Stimulated activated naive CD8-positive, alpha-beta T cell treated with anti-CD3 and anti-CD28 coated beads, Interleukin-15, Interleukin-2, amounts not matched to agents 100 ng/mL and 50 ng/mL, for 24 hours (primary cell): ENCODE measurements at regions not wholly inside any gene's neighbourhood (a gene's known extent, or its start where the extent isn't known, plus 50 kb on each side); places are given as distances from the start of the nearest gene placed in this dataset.

ENCODE experiments used
- H3K27ac Mint-ChIP-seq: one replicate; pipeline ENCODE4 v1.8.0; 2021; ENCODE audit warnings: mild to moderate bottlenecking, mixed read lengths
- H3K27me3 Mint-ChIP-seq: one replicate; pipeline ENCODE4 v1.8.0; 2021; ENCODE audit warnings: mixed read lengths
- H3K36me3 Mint-ChIP-seq: one replicate; pipeline ENCODE4 v1.8.0; 2021; ENCODE audit warnings: low read depth, mixed read lengths
- H3K4me1 Mint-ChIP-seq: one replicate; pipeline ENCODE4 v1.8.0; 2021; ENCODE audit warnings: low read depth, mixed read lengths
- H3K4me3 Mint-ChIP-seq: one replicate; pipeline ENCODE4 v1.8.0; 2021; ENCODE audit warnings: mild to moderate bottlenecking, mixed read lengths
- H3K9me3 Mint-ChIP-seq: one replicate; pipeline ENCODE4 v1.8.0; 2021; ENCODE audit warnings: mixed read lengths

GRCh38 chr22:19574247-19574646 lies 50.0 kb upstream of the CLDN5 start:
- H3K4me1 Mint-ChIP-seq, result peaks cover 35% of the 10 kb centered on the region
- no peaks in the 10 kb centered on the region for H3K9me3 Mint-ChIP-seq
- no peak overlapping the region for H3K4me3 Mint-ChIP-seq
- no peaks in the 10 kb centered on the region for H3K27me3 Mint-ChIP-seq
- peak overlapping the region; percentile 18 for H3K27ac Mint-ChIP-seq
- no peaks in the 10 kb centered on the region for H3K36me3 Mint-ChIP-seq

GRCh38 chr22:19576460-19577421 lies 52.5 kb upstream of the CLDN5 start:
- peaks cover 50% of the 10 kb centered on the region for H3K4me1 Mint-ChIP-seq
- H3K4me3 Mint-ChIP-seq, result peak overlapping the region; percentile 59
- no peaks in the 10 kb centered on the region for H3K27me3 Mint-ChIP-seq
- no peaks in the 10 kb centered on the region for H3K9me3 Mint-ChIP-seq
- H3K27ac Mint-ChIP-seq, result peak overlapping the region; percentile 69
- no peaks in the 10 kb centered on the region for H3K36me3 Mint-ChIP-seq

- no peaks in the 10 kb centered on the region for H3K27me3 Mint-ChIP-seq
- H3K36me3 Mint-ChIP-seq, result no peaks in the 10 kb centered on the region
- no peaks in the 10 kb centered on the region for H3K9me3 Mint-ChIP-seq
- peaks cover 50% of the 10 kb centered on the region for H3K4me1 Mint-ChIP-seq
- peak overlapping the region; percentile 59 for H3K4me3 Mint-ChIP-seq
- H3K27ac Mint-ChIP-seq, result peak overlapping the region; percentile 69
These were observed 53.3 kb upstream of the CLDN5 start for GRCh38 chr22:19577422-19577966.

GRCh38 chr22:19578180-19579004 lies 54.2 kb upstream of the CLDN5 start:
- no peaks in the 10 kb centered on the region for H3K9me3 Mint-ChIP-seq
- peak overlapping the region; percentile 90 for H3K27ac Mint-ChIP-seq
- H3K36me3 Mint-ChIP-seq, result no peaks in the 10 kb centered on the region
- no peaks in the 10 kb centered on the region for H3K27me3 Mint-ChIP-seq
- peaks cover 50% of the 10 kb centered on the region for H3K4me1 Mint-ChIP-seq
- no peak overlapping the region for H3K4me3 Mint-ChIP-seq

GRCh38 chr22:19579115-19579811 lies 55.1 kb upstream of the CLDN5 start:
- Mint-ChIP-seq H3K36me3 (no peaks in the 10 kb centered on the region), H3K9me3 (no peaks in the 10 kb centered on the region), H3K27ac (peak overlapping the region; percentile 90), H3K27me3 (no peaks in the 10 kb centered on the region), H3K4me1 (peaks cover 50% of the 10 kb centered on the region), H3K4me3 (peak overlapping the region; percentile 52)

GRCh38 chr22:19579880-19580279 lies 55.7 kb upstream of the CLDN5 start:
- H3K27ac Mint-ChIP-seq, result peak overlapping the region; percentile 90
- H3K4me3 Mint-ChIP-seq, result peak overlapping the region; percentile 21
- H3K4me1 Mint-ChIP-seq, result peaks cover 50% of the 10 kb centered on the region
- no peaks in the 10 kb centered on the region for H3K36me3 Mint-ChIP-seq
- no peaks in the 10 kb centered on the region for H3K27me3 Mint-ChIP-seq
- no peaks in the 10 kb centered on the region for H3K9me3 Mint-ChIP-seq

GRCh38 chr22:19580291-19580890 lies 56.2 kb upstream of the CLDN5 start:
- Mint-ChIP-seq H3K4me3 (no peak overlapping the region), H3K27me3 (no peaks in the 10 kb centered on the region), H3K9me3 (no peaks in the 10 kb centered on the region), H3K36me3 (no peaks in the 10 kb centered on the region), H3K27ac (peak overlapping the region; percentile 90), H3K4me1 (peaks cover 50% of the 10 kb centered on the region)

GRCh38 chr22:19582033-19582693 lies 58.0 kb upstream of the CLDN5 start:
- Mint-ChIP-seq H3K36me3 (no peaks in the 10 kb centered on the region), H3K27me3 (no peaks in the 10 kb centered on the region), H3K4me1 (peaks cover 36% of the 10 kb centered on the region), H3K4me3 (no peak overlapping the region), H3K9me3 (no peaks in the 10 kb centered on the region), H3K27ac (no peak overlapping the region)

GRCh38 chr22:19586922-19587684 lies 62.9 kb upstream of the CLDN5 start:
- H3K27ac Mint-ChIP-seq, result no peak overlapping the region
- no peaks in the 10 kb centered on the region for H3K36me3 Mint-ChIP-seq
- H3K4me1 Mint-ChIP-seq, result no peaks in the 10 kb centered on the region
- H3K4me3 Mint-ChIP-seq, result no peak overlapping the region
- H3K9me3 Mint-ChIP-seq, result no peaks in the 10 kb centered on the region
- no peaks in the 10 kb centered on the region for H3K27me3 Mint-ChIP-seq

GRCh38 chr22:19590696-19591095 lies 66.5 kb upstream of the CLDN5 start:
- Mint-ChIP-seq H3K27me3 (no peaks in the 10 kb centered on the region), H3K36me3 (no peaks in the 10 kb centered on the region), H3K27ac (no peak overlapping the region), H3K4me3 (no peak overlapping the region), H3K9me3 (no peaks in the 10 kb centered on the region), H3K4me1 (no peaks in the 10 kb centered on the region)

GRCh38 chr22:19591568-19591967 lies 67.4 kb upstream of the CLDN5 start:
- H3K36me3 Mint-ChIP-seq, result no peaks in the 10 kb centered on the region
- no peaks in the 10 kb centered on the region for H3K4me1 Mint-ChIP-seq
- H3K4me3 Mint-ChIP-seq, result no peak overlapping the region
- no peak overlapping the region for H3K27ac Mint-ChIP-seq
- no peaks in the 10 kb centered on the region for H3K27me3 Mint-ChIP-seq
- H3K9me3 Mint-ChIP-seq, result no peaks in the 10 kb centered on the region

GRCh38 chr22:19592464-19592863 lies 68.3 kb upstream of the CLDN5 start:
- Mint-ChIP-seq H3K27me3 (no peaks in the 10 kb centered on the region), H3K27ac (no peak overlapping the region), H3K4me1 (peaks cover 7% of the 10 kb centered on the region), H3K9me3 (no peaks in the 10 kb centered on the region), H3K4me3 (no peak overlapping the region), H3K36me3 (no peaks in the 10 kb centered on the region)

- Mint-ChIP-seq H3K9me3 (no peaks in the 10 kb centered on the region), H3K4me3 (no peak overlapping the region), H3K27me3 (no peaks in the 10 kb centered on the region), H3K27ac (no peak overlapping the region), H3K4me1 (peaks cover 23% of the 10 kb centered on the region), H3K36me3 (no peaks in the 10 kb centered on the region)
These were observed 69.9 kb upstream of the CLDN5 start for GRCh38 chr22:19593991-19594569.
